HCT116 (cell line): ENCODE measurements at regions not wholly inside any gene's neighbourhood (a gene's known extent, or its start where the extent isn't known, plus 50 kb on each side); places are given as distances from the start of the nearest gene placed in this dataset.

Experiments
- CTCF ChIP-seq, 3 experiments: fragments of 200-600 bp in 1 of 3; sonication (generic) in 1 of 3; IDR thresholded peaks in 2 of 3; conservative IDR thresholded peaks in 1 of 3; 2 replicates each; pipeline ENCODE4 v1.5.1; 2012 to 2017; ENCODE audit warnings: low read depth in 2 of 3, low read length in 2 of 3, antibody characterized with exemption in 1 of 3, borderline replicate concordance in 1 of 3, control low read depth in 1 of 3, mild to moderate bottlenecking in 1 of 3, mixed read lengths in 1 of 3, mixed run types in 1 of 3, moderate library complexity in 1 of 3; ENCODE audit not compliant: insufficient read depth in 1 of 3
- POLR2A ChIP-seq: IDR thresholded peaks from 2 replicates; pipeline ENCODE4 v1.7.0; 2011; ENCODE audit warnings: borderline replicate concordance; ENCODE audit not compliant: insufficient read depth, insufficient read length; ENCODE audit errors: extremely low read depth

DNA sequence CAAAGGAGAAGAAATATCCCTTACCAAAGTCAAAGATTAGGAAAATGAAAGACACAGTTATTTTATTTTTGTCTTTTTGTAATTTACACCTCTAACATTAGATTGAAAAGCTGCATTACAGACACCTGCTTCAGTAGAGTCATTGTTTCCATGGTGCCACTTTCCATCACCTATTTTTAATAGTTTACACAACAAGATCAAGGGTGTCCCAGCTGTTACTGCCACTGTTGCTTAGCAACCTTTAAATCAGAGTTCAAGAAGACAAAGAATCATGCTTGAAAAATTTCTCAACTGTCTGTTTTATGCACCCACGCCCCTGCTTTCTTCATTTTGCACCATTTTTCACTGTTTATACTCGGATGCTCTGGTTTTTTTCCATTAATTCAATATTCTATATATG is 668.2 kb upstream of the GJE1 start:
- TF ChIP-seq CTCF (IDR thresholded peaks at IDR 0.05 in 2 of 3, conservative IDR thresholded peaks at IDR 0.05 in 1 of 3; ENCODE audit: borderline replicate concordance in 1 of 3, insufficient read depth in 1 of 3, low read depth in 2 of 3, low read length in 2 of 3) (no peak), POLR2A (no peak)
